Epithelial cell of proximal tubule (primary cell): ENCODE measurements at regions not wholly inside any gene's neighbourhood (a gene's known extent, or its start where the extent isn't known, plus 50 kb on each side); places are given as distances from the start of the nearest gene placed in this dataset.

Experiments used
- DNase-seq: peaks from one replicate; pipeline ENCODE4 v3.0.0-alpha.2; 2011; ENCODE audit warnings: low read depth
- H3K4me3 ChIP-seq: 2 replicates; pipeline ENCODE4 v1.5.1; 2011; ENCODE audit warnings: low read depth, mild to moderate bottlenecking, low read length
- CTCF ChIP-seq: conservative IDR thresholded peaks from 2 replicates; pipeline ENCODE4 v1.5.1; 2012; ENCODE audit warnings: low read depth, mild to moderate bottlenecking, low read length

- H3K4me3 ChIP-seq: no peak overlapping the region
- no peak for TF ChIP-seq CTCF
- no peak for DNase-seq
Measured at GRCh38 chr6:16060039-16060438, 68.8 kb upstream of the MYLIP start.

GRCh38 chr6:16059496-16059895 lies 69.4 kb upstream of the MYLIP start:
- no peak for TF ChIP-seq CTCF
- DNase-seq: no peak
- H3K4me3 ChIP-seq: no peak overlapping the region

- no peak for DNase-seq
- H3K4me3 ChIP-seq: no peak overlapping the region
- TF ChIP-seq CTCF: no peak
Measured at GRCh38 chr6:16058929-16059345, 69.9 kb upstream of the MYLIP start.

GRCh38 chr6:16058201-16058928 lies 70.5 kb upstream of the MYLIP start:
- H3K4me3 ChIP-seq: no peak overlapping the region
- DNase-seq: no peak
- TF ChIP-seq CTCF: no peak

GRCh38 chr6:16057446-16057845 lies 71.4 kb upstream of the MYLIP start:
- TF ChIP-seq CTCF: no peak
- no peak overlapping the region for H3K4me3 ChIP-seq
- no peak for DNase-seq

- H3K4me3 ChIP-seq: no peak overlapping the region
- no peak for DNase-seq
- TF ChIP-seq CTCF: no peak
Measured at GRCh38 chr6:16056263-16056870, 72.5 kb upstream of the MYLIP start.

- TF ChIP-seq CTCF: no peak
- no peak overlapping the region for H3K4me3 ChIP-seq
- no peak for DNase-seq
Measured at GRCh38 chr6:16055852-16056251, 73.0 kb upstream of the MYLIP start.
